Activated naive CD8-positive, alpha-beta T cell (primary cell): ENCODE measurements at regions not wholly inside any gene's neighbourhood (a gene's known extent, or its start where the extent isn't known, plus 50 kb on each side); places are given as distances from the start of the nearest gene placed in this dataset.
"Not testable (repeated sequence)": the region's sequence is repeated elsewhere in the genome, so short reads cannot be mapped to it uniquely, and the experiment has no call there.

Experiments used
- H3K27ac Mint-ChIP-seq: one replicate; pipeline ENCODE4 v1.8.0; 2021; ENCODE audit warnings: mixed read lengths
- H3K27me3 Mint-ChIP-seq: one replicate; pipeline ENCODE4 v1.8.0; 2021; ENCODE audit warnings: mixed read lengths
- H3K36me3 Mint-ChIP-seq: one replicate; pipeline ENCODE4 v1.8.0; 2021; ENCODE audit warnings: mixed read lengths
- H3K4me1 Mint-ChIP-seq: one replicate; pipeline ENCODE4 v1.8.0; 2021; ENCODE audit warnings: low read depth, mixed read lengths
- H3K4me3 Mint-ChIP-seq: one replicate; pipeline ENCODE4 v1.8.0; 2021; ENCODE audit warnings: mild to moderate bottlenecking, mixed read lengths
- H3K9me3 Mint-ChIP-seq: one replicate; pipeline ENCODE4 v1.8.0; 2021; ENCODE audit warnings: low read depth, mixed read lengths

DNA sequence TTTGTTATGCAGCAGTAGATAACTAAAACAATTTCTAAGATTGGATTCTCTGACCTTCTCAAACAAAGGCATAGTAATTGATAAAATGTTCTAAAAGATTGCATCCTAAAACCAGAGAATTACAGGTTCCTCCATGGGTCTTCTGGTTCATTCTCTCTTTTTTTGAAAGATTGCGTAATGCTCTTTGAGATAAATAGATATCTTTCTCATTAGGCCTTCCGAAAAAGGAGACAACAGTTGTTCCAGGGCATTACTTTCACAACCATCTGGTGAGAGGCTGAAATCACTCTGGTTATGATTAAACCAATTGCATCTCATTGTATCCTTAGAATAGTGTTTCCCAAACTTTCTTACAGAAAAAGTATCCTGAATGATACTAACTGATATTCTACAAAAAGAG, 174.7 kb upstream of the NREP start:
- no peaks in the 10 kb centered on the region for H3K36me3 Mint-ChIP-seq
- H3K4me3 Mint-ChIP-seq = no peak overlapping the region
- no peaks in the 10 kb centered on the region for H3K4me1 Mint-ChIP-seq
- peaks cover 1% of the 10 kb centered on the region for H3K27me3 Mint-ChIP-seq
- H3K9me3 Mint-ChIP-seq = no peaks in the 10 kb centered on the region
- no peak overlapping the region for H3K27ac Mint-ChIP-seq

DNA sequence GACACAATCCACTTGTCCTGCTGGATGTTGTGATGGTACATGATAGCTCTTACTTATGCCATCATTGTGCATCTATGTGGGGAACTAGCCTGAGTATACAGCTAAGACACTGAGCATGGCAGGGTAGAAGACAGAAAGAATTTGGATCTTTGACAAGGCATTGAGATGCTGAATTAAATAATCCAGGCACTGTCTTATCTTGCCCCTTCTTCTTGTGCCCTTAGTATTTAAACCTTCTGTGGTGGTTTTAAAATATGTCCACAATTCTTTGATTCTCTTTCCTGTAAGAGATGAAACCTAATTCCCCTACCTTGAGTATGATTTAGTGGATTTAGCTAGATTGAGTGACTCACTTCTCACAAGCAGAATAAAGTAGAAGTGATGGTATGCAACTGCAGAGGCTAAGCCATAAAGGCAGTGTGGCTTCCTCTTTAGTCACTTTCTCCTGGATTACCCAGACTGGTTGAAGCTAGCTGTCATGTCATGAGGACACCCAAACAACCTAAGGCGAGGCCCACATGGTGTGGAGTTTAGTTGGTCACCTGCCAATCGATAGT, 174.0 kb upstream of the NREP start:
- Mint-ChIP-seq H3K9me3 (no peaks in the 10 kb centered on the region), H3K27ac (no peak overlapping the region)

DNA sequence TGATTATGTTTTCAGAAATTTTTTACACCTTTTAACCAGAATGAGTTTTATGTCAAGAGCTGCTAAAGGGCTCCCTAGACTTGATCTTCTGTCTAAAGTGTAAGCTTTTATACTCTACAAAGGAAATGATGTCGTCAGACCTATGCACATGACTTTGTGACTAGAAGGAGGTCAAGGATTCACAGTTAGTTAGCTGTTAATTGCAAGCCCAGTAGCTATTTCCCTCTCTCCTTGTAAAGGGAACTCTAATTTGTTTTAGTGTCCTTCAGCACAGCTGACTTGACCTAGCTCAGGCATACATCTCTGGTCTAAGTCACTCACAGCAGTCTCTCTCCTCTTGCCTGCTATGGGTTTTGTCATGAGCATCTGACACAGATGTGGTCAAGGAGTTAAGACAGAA, 173.5 kb upstream of the NREP start:
- H3K27ac Mint-ChIP-seq = no peak overlapping the region
- H3K4me3 Mint-ChIP-seq = no peak overlapping the region

More for the DNA sequence above, 174.0 kb upstream of the NREP start:
- H3K36me3 Mint-ChIP-seq = no peaks in the 10 kb centered on the region
- no peak overlapping the region for H3K4me3 Mint-ChIP-seq
- no peaks in the 10 kb centered on the region for H3K4me1 Mint-ChIP-seq
- peaks cover 1% of the 10 kb centered on the region for H3K27me3 Mint-ChIP-seq

DNA sequence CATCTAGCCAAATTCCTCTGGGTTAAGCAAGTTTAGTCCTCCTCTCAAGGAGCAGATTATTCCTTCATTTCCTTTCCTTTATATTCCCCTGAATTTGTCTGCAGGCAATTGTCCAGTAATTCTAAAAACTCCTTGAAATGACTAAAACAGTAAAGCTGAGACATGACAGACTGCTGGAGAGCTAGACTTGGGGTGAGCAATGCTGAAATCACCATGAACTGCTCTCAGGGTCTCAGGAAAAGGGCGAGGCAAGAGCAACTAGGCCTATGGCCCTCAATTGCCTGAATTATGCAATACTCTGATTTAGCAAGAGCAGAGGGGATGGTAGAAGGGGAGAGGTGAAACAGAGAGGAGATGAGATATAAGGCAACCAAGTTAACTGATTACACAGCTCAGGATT, 172.9 kb upstream of the NREP start:
- Mint-ChIP-seq H3K27ac (no peak overlapping the region), H3K4me3 (no peak overlapping the region), H3K4me1 (no peaks in the 10 kb centered on the region), H3K27me3 (peaks cover 1% of the 10 kb centered on the region), H3K36me3 (no peaks in the 10 kb centered on the region), H3K9me3 (no peaks in the 10 kb centered on the region)

More for the DNA sequence above, 173.5 kb upstream of the NREP start:
- H3K9me3 Mint-ChIP-seq = no peaks in the 10 kb centered on the region
- no peaks in the 10 kb centered on the region for H3K36me3 Mint-ChIP-seq
- H3K27me3 Mint-ChIP-seq = peaks cover 1% of the 10 kb centered on the region
- H3K4me1 Mint-ChIP-seq = no peaks in the 10 kb centered on the region

DNA sequence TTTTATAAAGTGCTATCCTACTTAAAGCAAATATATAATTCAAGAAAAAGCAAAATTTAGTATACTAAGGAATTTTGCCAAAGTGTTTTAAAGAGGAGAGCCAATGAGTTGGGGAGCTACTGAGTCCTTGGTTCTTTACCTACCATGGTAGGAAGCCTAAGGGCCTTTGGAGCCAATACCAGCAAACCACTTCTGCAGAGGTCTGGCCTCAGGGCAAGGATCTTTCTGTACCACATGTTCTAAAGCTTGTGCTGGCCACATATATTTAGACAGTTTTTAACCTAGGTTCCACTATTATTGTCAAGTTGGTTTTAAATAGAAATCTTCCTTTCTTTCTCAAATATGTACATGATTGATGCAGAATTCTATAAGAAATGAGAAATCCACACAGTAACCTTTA, 172.3 kb upstream of the NREP start:
- Mint-ChIP-seq H3K27ac (no peak overlapping the region), H3K4me3 (no peak overlapping the region), H3K9me3 (no peaks in the 10 kb centered on the region), H3K36me3 (no peaks in the 10 kb centered on the region), H3K4me1 (no peaks in the 10 kb centered on the region), H3K27me3 (peaks cover 1% of the 10 kb centered on the region)

DNA sequence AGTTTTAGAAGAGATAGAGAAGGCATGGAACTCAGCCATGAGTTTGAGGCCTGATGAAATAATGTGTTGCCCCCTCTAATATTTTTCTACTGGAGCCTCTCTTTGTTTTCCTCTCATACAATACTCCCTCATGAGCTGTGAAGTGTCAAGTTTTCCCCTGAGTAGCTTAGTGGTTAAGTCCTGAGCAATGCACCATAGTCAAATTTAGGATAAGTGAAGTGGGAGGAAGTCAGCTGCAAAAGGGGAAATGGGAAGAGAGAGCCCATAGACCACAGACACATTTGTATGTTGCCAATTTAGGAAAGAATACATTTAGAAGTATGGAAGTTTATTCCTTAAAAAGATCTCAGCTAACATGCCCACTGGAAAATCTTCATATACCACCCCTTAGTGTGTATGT, 171.5 kb upstream of the NREP start:
- no peaks in the 10 kb centered on the region for H3K36me3 Mint-ChIP-seq
- no peaks in the 10 kb centered on the region for H3K27me3 Mint-ChIP-seq
- no peak overlapping the region for H3K4me3 Mint-ChIP-seq
- no peaks in the 10 kb centered on the region for H3K4me1 Mint-ChIP-seq
- H3K27ac Mint-ChIP-seq = no peak overlapping the region
- H3K9me3 Mint-ChIP-seq = no peaks in the 10 kb centered on the region

DNA sequence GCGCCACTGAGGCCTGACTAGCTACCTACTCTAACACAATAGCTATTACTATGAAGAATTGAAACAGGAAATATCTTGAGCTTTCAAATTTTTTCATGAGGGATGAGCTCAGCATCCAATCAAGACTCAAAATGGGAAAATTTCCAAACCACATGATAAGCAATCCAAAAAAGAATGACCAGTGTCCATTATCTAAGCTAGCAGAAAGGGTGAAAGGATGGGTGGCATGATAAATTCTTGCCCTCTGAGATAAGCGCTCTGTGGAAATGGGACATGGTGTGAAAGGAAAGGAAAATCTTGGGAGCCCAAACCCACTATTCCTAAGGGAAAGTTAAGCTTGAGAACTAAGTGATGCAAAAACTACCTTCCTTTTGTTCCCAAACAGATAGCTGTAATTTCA, 170.2 kb upstream of the NREP start:
- no peaks in the 10 kb centered on the region for H3K27me3 Mint-ChIP-seq
- H3K36me3 Mint-ChIP-seq = no peaks in the 10 kb centered on the region
- H3K4me3 Mint-ChIP-seq = no peak overlapping the region
- no peaks in the 10 kb centered on the region for H3K9me3 Mint-ChIP-seq
- no peaks in the 10 kb centered on the region for H3K4me1 Mint-ChIP-seq
- no peak overlapping the region for H3K27ac Mint-ChIP-seq

DNA sequence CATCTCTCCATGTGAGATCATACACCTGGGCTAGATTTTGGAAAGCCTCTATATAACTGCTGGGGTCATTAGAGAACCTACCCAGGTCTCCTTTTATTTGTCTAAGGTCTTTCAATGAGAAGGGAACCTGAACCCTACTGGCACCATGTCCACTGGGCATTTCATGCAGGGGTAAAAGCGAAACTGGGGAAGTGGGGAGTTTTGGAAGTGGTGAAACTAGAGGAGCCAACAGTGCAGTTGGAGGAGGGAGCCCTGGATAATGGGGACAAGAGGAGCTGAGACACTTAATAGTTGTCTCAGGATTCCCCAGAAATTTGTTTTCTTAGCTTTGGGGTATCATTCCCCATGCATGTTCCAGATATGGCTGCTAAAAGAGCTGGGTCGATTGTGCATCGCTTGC, 169.0 kb upstream of the NREP start:
- Mint-ChIP-seq H3K4me1 (no peaks in the 10 kb centered on the region), H3K27ac (no peak overlapping the region), H3K4me3 (no peak overlapping the region), H3K36me3 (no peaks in the 10 kb centered on the region), H3K27me3 (no peaks in the 10 kb centered on the region), H3K9me3 (no peaks in the 10 kb centered on the region)

DNA sequence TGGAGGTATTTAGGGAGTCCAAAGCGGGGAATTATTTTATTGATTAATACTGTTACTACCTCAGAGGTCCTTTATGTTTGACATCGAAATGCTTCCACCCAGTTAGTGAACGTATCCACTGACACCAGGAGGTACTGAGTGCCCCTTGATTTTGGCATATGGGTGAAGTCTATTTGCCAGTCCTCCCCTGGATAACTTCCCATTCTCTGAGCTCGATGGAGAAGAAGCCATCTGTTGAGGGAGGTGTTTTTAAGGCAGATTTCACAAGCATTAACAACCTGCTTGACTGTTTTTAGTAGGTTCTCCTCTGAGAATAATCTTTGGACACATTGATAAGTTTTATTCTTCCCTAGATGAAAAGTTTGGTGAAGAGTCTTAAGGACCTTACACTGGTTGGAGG, 165.3 kb upstream of the NREP start:
- H3K36me3 Mint-ChIP-seq = no peaks in the 10 kb centered on the region
- H3K27me3 Mint-ChIP-seq = no peaks in the 10 kb centered on the region
- no peaks in the 10 kb centered on the region for H3K4me1 Mint-ChIP-seq
- H3K4me3 Mint-ChIP-seq = no peak overlapping the region
- H3K9me3 Mint-ChIP-seq = no peaks in the 10 kb centered on the region
- no peak overlapping the region for H3K27ac Mint-ChIP-seq

DNA sequence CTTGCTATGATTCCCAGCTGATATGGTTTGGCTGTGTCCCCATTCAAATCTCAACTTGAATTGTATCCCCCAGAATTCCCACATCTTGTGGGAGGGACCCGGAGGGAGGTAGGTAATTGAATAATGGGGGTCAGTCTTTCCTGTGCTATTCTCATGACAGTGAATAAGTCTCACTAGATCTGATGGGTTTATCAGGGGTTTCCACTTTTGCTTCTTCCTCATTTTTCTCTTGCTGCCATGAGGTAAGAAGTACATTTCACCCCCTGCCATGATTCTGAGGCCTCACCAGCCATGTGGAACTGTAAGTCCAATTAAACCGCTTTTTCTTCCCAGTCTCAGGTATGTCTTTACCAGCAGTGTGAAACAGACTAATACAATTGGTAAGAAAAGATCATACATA, 164.7 kb upstream of the NREP start:
- H3K27ac Mint-ChIP-seq, H3K4me3 Mint-ChIP-seq, H3K27me3 Mint-ChIP-seq, H3K9me3 Mint-ChIP-seq, H3K4me1 Mint-ChIP-seq, H3K36me3 Mint-ChIP-seq: not testable (repeated sequence)

DNA sequence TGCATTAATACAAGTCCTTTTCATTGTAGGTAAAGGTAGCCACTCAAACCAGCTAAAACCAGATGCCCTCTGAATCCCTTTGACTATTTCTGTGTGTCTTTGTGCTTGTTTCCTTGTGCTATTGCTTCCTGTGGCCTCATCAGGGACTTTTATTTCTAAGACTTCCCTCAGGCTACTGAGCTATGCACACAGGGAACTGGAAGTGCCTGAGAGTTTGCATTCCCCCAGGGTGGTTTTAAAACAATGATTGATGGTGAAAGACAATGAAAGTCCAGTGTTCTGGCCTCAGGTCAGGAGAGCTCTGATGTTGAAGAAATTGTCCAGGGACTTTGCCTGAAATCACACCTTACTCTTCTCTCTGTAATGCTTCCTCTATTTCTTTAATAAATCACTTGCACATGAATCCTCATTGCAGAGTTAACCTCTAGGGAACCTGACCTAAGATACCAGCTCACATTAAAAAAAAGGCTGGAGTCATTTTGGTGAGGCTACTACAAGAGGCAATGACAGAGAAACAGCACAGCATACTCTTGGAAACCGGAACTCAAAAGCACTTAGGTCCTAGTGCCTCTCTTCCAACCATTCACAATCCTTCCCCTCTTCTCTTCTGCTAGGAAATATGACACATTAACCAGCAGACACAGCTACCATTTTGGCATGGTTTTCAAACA, 158.1 kb upstream of the NREP start:
- H3K27me3 Mint-ChIP-seq = peaks cover 5% of the 10 kb centered on the region
- no peak overlapping the region for H3K4me3 Mint-ChIP-seq
- no peak overlapping the region for H3K27ac Mint-ChIP-seq
- H3K9me3 Mint-ChIP-seq = no peaks in the 10 kb centered on the region
- no peaks in the 10 kb centered on the region for H3K4me1 Mint-ChIP-seq
- no peaks in the 10 kb centered on the region for H3K36me3 Mint-ChIP-seq

DNA sequence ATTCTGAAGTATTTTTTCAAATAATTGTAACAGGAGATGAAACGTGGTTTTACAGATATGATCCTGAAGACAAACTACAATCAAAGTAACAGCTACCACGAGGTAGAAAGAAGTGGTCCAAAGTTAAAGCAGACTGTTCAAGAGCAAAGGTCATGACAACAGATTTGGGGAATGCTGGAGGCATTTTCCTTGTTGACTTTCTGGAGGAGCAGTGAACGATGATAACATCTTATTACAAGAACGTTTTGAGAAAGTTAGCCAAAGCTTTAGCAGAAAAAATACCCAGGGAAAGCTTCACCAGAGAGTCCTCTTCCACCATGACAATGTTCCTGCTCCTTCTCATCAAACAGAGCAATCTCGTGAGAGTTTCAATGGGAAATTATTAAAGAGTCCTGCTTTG, 145.4 kb upstream of the NREP start:
- Mint-ChIP-seq H3K27ac (no peak overlapping the region), H3K4me3 (no peak overlapping the region)

DNA sequence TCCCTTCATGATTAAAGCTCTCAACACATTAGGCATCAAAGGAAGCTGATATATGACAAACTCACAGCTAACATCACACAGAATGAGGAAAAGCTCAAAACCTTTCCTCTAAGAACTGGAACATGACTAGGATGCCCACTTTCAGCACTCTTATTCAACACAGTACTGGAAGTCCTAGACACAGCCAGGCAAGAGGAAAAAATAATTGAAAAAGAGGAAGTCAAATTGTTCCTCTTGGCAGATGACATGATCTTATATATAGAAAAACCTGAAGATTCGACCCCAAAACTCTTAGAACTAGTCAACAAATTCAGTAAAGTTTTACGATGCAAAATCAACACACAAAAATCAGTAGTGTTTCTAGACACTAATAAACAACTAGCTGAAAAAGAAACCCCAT, 144.3 kb upstream of the NREP start:
- Mint-ChIP-seq H3K4me3 (no peak overlapping the region), H3K9me3 (peaks cover 14% of the 10 kb centered on the region), H3K27me3 (no peaks in the 10 kb centered on the region)

More for the DNA sequence above, 145.4 kb upstream of the NREP start:
- H3K36me3 Mint-ChIP-seq = no peaks in the 10 kb centered on the region
- H3K4me1 Mint-ChIP-seq = no peaks in the 10 kb centered on the region
- H3K9me3 Mint-ChIP-seq = peaks cover 14% of the 10 kb centered on the region
- H3K27me3 Mint-ChIP-seq = no peaks in the 10 kb centered on the region

DNA sequence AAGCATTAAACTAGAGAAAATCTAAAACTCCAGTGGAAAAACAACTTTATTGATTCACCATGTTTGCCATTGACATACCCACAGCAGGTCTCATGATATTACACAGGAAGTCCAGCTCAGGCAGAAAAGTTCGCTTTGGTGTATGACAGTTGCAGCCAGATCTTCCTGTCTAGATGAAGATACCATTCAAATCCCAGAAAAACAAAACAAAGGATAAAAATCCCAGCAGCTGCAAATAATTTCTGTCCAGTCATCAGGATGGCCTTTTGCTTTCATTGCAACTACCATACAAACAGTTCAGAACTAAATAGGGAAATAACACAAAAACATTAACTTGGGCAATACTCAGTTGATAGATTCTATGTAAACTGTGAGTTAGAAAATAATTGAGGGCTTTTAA, 136.0 kb upstream of the NREP start:
- Mint-ChIP-seq H3K36me3 (no peaks in the 10 kb centered on the region), H3K4me3 (no peak overlapping the region), H3K4me1 (no peaks in the 10 kb centered on the region), H3K27me3 (no peaks in the 10 kb centered on the region), H3K9me3 (peaks cover 16% of the 10 kb centered on the region), H3K27ac (no peak overlapping the region)

More for the DNA sequence above, 144.3 kb upstream of the NREP start:
- Mint-ChIP-seq H3K4me1 (no peaks in the 10 kb centered on the region), H3K36me3 (no peaks in the 10 kb centered on the region), H3K27ac (no peak overlapping the region)

DNA sequence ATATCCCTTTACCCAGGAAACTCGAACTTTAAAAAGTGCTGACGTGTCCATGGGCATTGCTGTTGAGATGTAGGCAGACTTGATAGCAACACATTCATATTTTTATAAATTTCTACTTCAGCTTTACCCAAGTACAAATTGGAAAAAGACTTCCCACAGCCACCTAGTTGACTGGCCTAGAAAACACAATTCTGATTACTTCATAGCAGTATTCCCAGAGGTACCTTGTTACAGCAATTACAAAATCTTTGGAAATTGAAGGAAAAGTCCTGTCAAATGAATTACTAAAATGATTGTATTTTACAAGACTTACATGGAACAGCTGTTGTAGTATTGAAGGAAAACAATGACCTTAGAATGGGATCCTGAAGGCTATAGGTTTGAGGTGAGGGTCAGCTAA, 130.7 kb upstream of the NREP start:
- H3K4me3 Mint-ChIP-seq = no peak overlapping the region
- H3K9me3 Mint-ChIP-seq = peaks cover 16% of the 10 kb centered on the region
- no peaks in the 10 kb centered on the region for H3K4me1 Mint-ChIP-seq
- no peak overlapping the region for H3K27ac Mint-ChIP-seq
- H3K36me3 Mint-ChIP-seq = no peaks in the 10 kb centered on the region
- no peaks in the 10 kb centered on the region for H3K27me3 Mint-ChIP-seq

DNA sequence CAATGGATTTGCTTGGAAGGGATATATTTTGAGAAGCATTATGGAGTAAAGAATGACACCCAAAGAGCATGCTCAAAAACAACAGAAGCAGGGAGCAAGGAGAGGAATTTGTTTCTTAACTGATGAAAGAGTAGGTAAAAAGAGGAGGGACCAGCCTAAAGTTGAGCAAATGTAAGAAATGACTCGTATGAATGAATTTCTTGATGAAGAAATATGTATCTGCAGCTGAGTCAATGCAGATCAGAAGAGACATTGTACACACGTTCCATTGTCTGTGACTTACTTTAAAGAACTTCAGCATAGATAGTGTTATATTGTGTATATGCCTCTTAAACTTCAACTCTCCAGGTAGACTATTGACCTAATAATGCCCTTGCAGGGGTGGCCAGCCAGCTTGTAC, 112.7 kb upstream of the NREP start:
- no peak overlapping the region for H3K27ac Mint-ChIP-seq
- no peaks in the 10 kb centered on the region for H3K27me3 Mint-ChIP-seq
- no peaks in the 10 kb centered on the region for H3K36me3 Mint-ChIP-seq
- no peaks in the 10 kb centered on the region for H3K9me3 Mint-ChIP-seq
- no peak overlapping the region for H3K4me3 Mint-ChIP-seq
- H3K4me1 Mint-ChIP-seq = no peaks in the 10 kb centered on the region
